Endothelial cell of umbilical vein (primary cell): ENCODE measurements at regions not wholly inside any gene's neighbourhood (a gene's known extent, or its start where the extent isn't known, plus 50 kb on each side); places are given as distances from the start of the nearest gene placed in this dataset.

Experiments used
- BruUV-seq: library from RNA; stranded (reverse); fragments of 400-500 nt; replicated peaks from 2 replicates; lab custom pipeline; 2021; lab: Mats Ljungman, UMichigan
- CTCF ChIA-PET: fragments of 300-600, 350-600 bp; sonication (Branson Sonifier 250); formaldehyde crosslinking; loops from one replicate; lab custom pipeline; 2021; ENCODE audit warnings: antibody characterized with exemption, inconsistent platforms; lab: Charles Lee
- POLR2A ChIA-PET: fragments of 300-600, 350-600 bp; sonication (Branson Sonifier 250); formaldehyde crosslinking; loops from one replicate; lab custom pipeline; 2021; ENCODE audit warnings: antibody characterized with exemption, inconsistent platforms; lab: Charles Lee
- DNase-seq: peaks from one replicate; pipeline ENCODE4 v3.0.0-alpha.2; 2011; ENCODE audit warnings: low read depth, low spot score
- FAIRE-seq: peaks from 2 replicates; lab custom pipeline; 2011; peaks lifted over from hg19 to GRCh38; lab: Jason Lieb, UNC
- H2AFZ ChIP-seq: 2 replicates; pipeline ENCODE4 v1.6.0; 2012; ENCODE audit warnings: low read depth, low read length, control low read depth, inconsistent platforms
- H3K27ac ChIP-seq: 2 replicates; pipeline ENCODE4 v1.5.1; 2011; ENCODE audit warnings: low read depth, mild to moderate bottlenecking, control low read depth, low read length, moderate library complexity; ENCODE audit not compliant: insufficient read depth
- H3K27me3 ChIP-seq, 2 experiments: 2 replicates each; pipeline versions ENCODE4 v1.6.0 to v1.6.1; 2011; ENCODE audit warnings: low read length in 2 of 2, mixed read lengths in 1 of 2; ENCODE audit not compliant: control insufficient read depth in 2 of 2, insufficient read depth in 2 of 2
- H3K36me3 ChIP-seq, 2 experiments: 2 replicates in 1 of 2; 3 replicates in 1 of 2; pipeline ENCODE4 v1.5.1; 2011; ENCODE audit warnings: low read length in 2 of 2, mild to moderate bottlenecking in 1 of 2, moderate library complexity in 1 of 2; ENCODE audit not compliant: control insufficient read depth in 2 of 2, insufficient read depth in 2 of 2; ENCODE audit errors: extremely low read depth in 1 of 2
- H3K4me1 ChIP-seq: 3 replicates; pipeline ENCODE4 v1.5.1; 2011; ENCODE audit warnings: mild to moderate bottlenecking, low read length; ENCODE audit not compliant: control insufficient read depth, insufficient read depth; ENCODE audit errors: extremely low read depth
- H3K4me2 ChIP-seq: 2 replicates; pipeline ENCODE4 v1.6.1; 2011; ENCODE audit warnings: low read length, control low read depth, mixed read lengths; ENCODE audit not compliant: insufficient read depth
- H3K4me3 ChIP-seq, 3 experiments: fragments of 200-600 bp in 1 of 3; sonication (generic), shearing (Covaris generic) in 1 of 3; replicated peaks in 1 of 3; 2 replicates each; pipeline ENCODE4 v1.5.1; 2011 to 2016; ENCODE audit warnings: control low read depth in 3 of 3, low read length in 3 of 3, mild to moderate bottlenecking in 2 of 3, inconsistent platforms in 1 of 3, low read depth in 1 of 3, moderate library complexity in 1 of 3; ENCODE audit not compliant: insufficient read depth in 1 of 3
- H3K79me2 ChIP-seq: 2 replicates; pipeline ENCODE4 v1.6.0; 2012; ENCODE audit warnings: low read length, inconsistent platforms; ENCODE audit not compliant: control insufficient read depth, insufficient read depth
- H3K9ac ChIP-seq: replicated peaks from 2 replicates; pipeline ENCODE3; 2011; ENCODE audit warnings: low read length, control low read depth; ENCODE audit not compliant: insufficient read depth; ENCODE audit errors: extremely low read depth
- H3K9me1 ChIP-seq: replicated peaks from 3 replicates; pipeline ENCODE4 v1.6.0; 2011; ENCODE audit warnings: mild to moderate bottlenecking, low read length; ENCODE audit not compliant: control insufficient read depth, insufficient read depth; ENCODE audit errors: extremely low read depth
- H3K9me3 ChIP-seq: replicated peaks from 2 replicates; pipeline ENCODE4 v1.5.1; 2012; ENCODE audit warnings: low read length, inconsistent platforms; ENCODE audit not compliant: control insufficient read depth, insufficient read depth
- H4K20me1 ChIP-seq: replicated peaks from 2 replicates; pipeline ENCODE3; 2011; ENCODE audit warnings: mild to moderate bottlenecking, low read length; ENCODE audit not compliant: control insufficient read depth, insufficient read depth; ENCODE audit errors: extremely low read depth
- CTCF ChIP-seq, 2 donors: IDR thresholded peaks; 1 replicate in 1 of 2; 2 replicates in 1 of 2; pipeline ENCODE4 v1.5.1; 2011; ENCODE audit warnings: low read length in 2 of 2, mild to moderate bottlenecking in 2 of 2, moderate library complexity in 2 of 2, control low read depth in 1 of 2, inconsistent platforms in 1 of 2, low read depth in 1 of 2; ENCODE audit not compliant: insufficient read depth in 1 of 2; ENCODE audit errors: extremely low read depth in 1 of 2
- EZH2 ChIP-seq: IDR thresholded peaks from 2 replicates; pipeline ENCODE4 v1.6.1; 2012; ENCODE audit warnings: borderline replicate concordance, low read depth, mild to moderate bottlenecking, moderate library complexity, low read length, inconsistent platforms; ENCODE audit not compliant: severe bottlenecking
- FOS ChIP-seq: IDR thresholded peaks from 2 replicates; pipeline ENCODE4 v1.6.1; 2011; ENCODE audit warnings: mild to moderate bottlenecking, low read length, moderate library complexity, borderline replicate concordance; ENCODE audit not compliant: insufficient read depth
- GATA2 ChIP-seq: IDR thresholded peaks from 2 replicates; pipeline ENCODE4 v1.7.0; 2011; ENCODE audit warnings: low read depth, mild to moderate bottlenecking, moderate library complexity, mixed read lengths, low read length; ENCODE audit not compliant: insufficient read length, insufficient read depth
- JUN ChIP-seq: IDR thresholded peaks from 2 replicates; pipeline ENCODE4 v1.6.1; 2011; ENCODE audit warnings: borderline replicate concordance, low read depth; ENCODE audit not compliant: insufficient read length, insufficient read depth
- MAX ChIP-seq: IDR thresholded peaks from 2 replicates; pipeline ENCODE4 v1.6.1; 2011; ENCODE audit not compliant: insufficient read depth, insufficient read length
- MYC ChIP-seq: IDR thresholded peaks from one replicate; pipeline ENCODE4 v1.6.1; 2011; ENCODE audit warnings: mild to moderate bottlenecking, low read depth, low read length
- POLR2A ChIP-seq: IDR thresholded peaks from 2 replicates; pipeline ENCODE4 v1.6.1; 2012; ENCODE audit warnings: low read depth, mild to moderate bottlenecking, control low read depth, low read length
- POLR2AphosphoS5 ChIP-seq: IDR thresholded peaks from 2 replicates; pipeline ENCODE4 v1.6.1; 2012; ENCODE audit warnings: low read depth, mild to moderate bottlenecking, control low read depth, low read length, moderate library complexity; ENCODE audit not compliant: insufficient read depth
- dilution Hi-C: fragments of 300-500 bp; cut with MboI; formaldehyde crosslinking; loops from one replicate; pipeline ENCODE4 v1.15.0; 2019; ENCODE audit warnings: low sequenced_read_pairs; ENCODE audit not compliant: extremely low pct_ligation_motif_present
- intact Hi-C: fragments of 100-400 bp; cut with micrococcal nuclease; formaldehyde crosslinking; loops from one replicate; pipeline ENCODE4 v1.10.0; 2022

GRCh38 chr6:147087641-147088040, 116.6 kb upstream of the STXBP5 start:
- dilution Hi-C loops = no loop called here
- Histone ChIP-seq H3K4me2 (no peak overlapping the region), H3K9me1 (no peaks in the 10 kb centered on the region), H3K9ac (no peak overlapping the region), H3K4me3 (no peak overlapping the region), H3K4me1 (no peaks in the 10 kb centered on the region), H3K79me2 (no peaks in the 10 kb centered on the region), H3K27ac (no peak overlapping the region), H3K9me3 (no peaks in the 10 kb centered on the region), H3K27me3 (no peaks in the 10 kb centered on the region), H2AFZ (no peak overlapping the region), H3K36me3 (no peaks in the 10 kb centered on the region), H4K20me1 (no peaks in the 10 kb centered on the region)
- CTCF ChIA-PET = no interaction called here
- DNase-seq (no peak), FAIRE-seq (no peak)
- BruUV-seq = no TSS peak
- POLR2A ChIA-PET = no interaction called here
- TF ChIP-seq FOS (no peak), JUN (no peak), EZH2 (no peak), GATA2 (no peak), POLR2AphosphoS5 (no peak), MAX (no peak), CTCF (IDR thresholded peaks at IDR 0.05; ENCODE audit: extremely low read depth in 1 of 2, insufficient read depth in 1 of 2, low read depth in 1 of 2, low read length in 2 of 2) (no peak), MYC (no peak), POLR2A (no peak)
- intact Hi-C loops = no loop called here
